ENCODE measurements at regions not wholly inside any gene's neighbourhood (a gene's known extent, or its start where the extent isn't known, plus 50 kb on each side); places are given as distances from the start of the nearest gene placed in this dataset.

DNA sequence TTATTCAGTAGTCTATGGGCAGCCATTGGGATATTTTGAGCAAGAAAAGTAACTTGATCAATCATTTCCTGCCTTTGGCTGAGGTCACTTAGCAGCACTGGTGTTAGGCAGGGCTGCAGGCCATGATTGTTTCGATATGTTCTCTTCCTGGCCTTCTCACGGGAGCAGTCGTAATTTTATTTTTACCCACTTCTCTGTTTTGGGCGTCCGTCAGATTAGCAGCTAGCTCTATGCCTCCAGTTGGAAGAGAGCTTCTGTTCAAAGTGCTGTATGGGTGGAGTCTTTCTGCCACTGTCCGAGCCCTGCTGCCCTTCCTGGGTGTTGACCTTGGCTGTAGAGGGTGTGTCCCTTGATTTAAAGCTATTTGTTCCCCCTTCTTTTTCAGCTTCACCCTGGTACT, 123.4 kb upstream of the ROPN1 start:
- no peak for TF ChIP-seq ZNF274 (IDR thresholded peaks at IDR 0.05; ENCODE audit: low read depth, low read length)
- no peak for TF ChIP-seq SUZ12 (IDR thresholded peaks at IDR 0.05; ENCODE audit: extremely low read depth, insufficient read depth, insufficient read length)
- TF ChIP-seq YY1 (IDR thresholded peaks at IDR 0.05; ENCODE audit: insufficient read depth, insufficient read length), result no peak
- no peak for DNase-seq (ENCODE audit: low read depth, low spot score)
- H3K9me3 ChIP-seq (ENCODE audit: insufficient read depth, low read length), result no peaks in the 10 kb centered on the region
- no peak overlapping the region for H3K9ac ChIP-seq (ENCODE audit: insufficient read length, low read depth)
- H3K4me3 ChIP-seq (ENCODE audit: insufficient read length, low read depth), result no peak overlapping the region
- H3K27me3 ChIP-seq (ENCODE audit: insufficient read depth, insufficient read length), result no peaks in the 10 kb centered on the region
- H3K36me3 ChIP-seq (ENCODE audit: insufficient read depth, insufficient read length, low read length), result no peaks in the 10 kb centered on the region
- H3K4me1 ChIP-seq (ENCODE audit: insufficient read depth, insufficient read length), result peaks cover 4% of the 10 kb centered on the region

DNA sequence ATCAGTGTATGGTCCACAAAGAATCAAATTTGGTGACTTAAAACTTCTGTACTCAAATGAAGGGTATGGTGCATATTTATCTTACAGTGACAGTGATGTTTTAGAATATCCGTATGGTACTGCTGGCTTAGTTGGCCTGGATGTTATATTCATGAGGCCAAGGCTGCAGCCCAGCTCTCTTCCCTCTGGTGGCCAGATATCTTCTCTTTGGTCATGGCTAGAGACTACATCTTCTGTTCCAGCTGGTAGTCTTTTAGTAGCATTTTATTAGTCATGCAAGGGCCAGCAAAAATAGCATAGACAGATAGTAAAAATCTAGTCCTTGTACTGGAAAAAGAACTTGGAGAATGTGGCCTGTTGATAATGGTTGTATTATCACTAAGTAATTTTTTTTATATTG, 124.0 kb upstream of the ROPN1 start:
- H3K9me3 ChIP-seq (ENCODE audit: insufficient read depth, low read length), result no peaks in the 10 kb centered on the region
- H3K36me3 ChIP-seq (ENCODE audit: insufficient read depth, insufficient read length, low read length), result no peaks in the 10 kb centered on the region
- H3K4me3 ChIP-seq (ENCODE audit: insufficient read length, low read depth), result no peak overlapping the region
- peaks cover 4% of the 10 kb centered on the region for H3K4me1 ChIP-seq (ENCODE audit: insufficient read depth, insufficient read length)
- TF ChIP-seq YY1 (IDR thresholded peaks at IDR 0.05; ENCODE audit: insufficient read depth, insufficient read length), result no peak
- TF ChIP-seq ZNF274 (IDR thresholded peaks at IDR 0.05; ENCODE audit: low read depth, low read length), result no peak
- no peak for TF ChIP-seq SUZ12 (IDR thresholded peaks at IDR 0.05; ENCODE audit: extremely low read depth, insufficient read depth, insufficient read length)
- DNase-seq (ENCODE audit: low read depth, low spot score), result no peak
- H3K27me3 ChIP-seq (ENCODE audit: insufficient read depth, insufficient read length), result no peaks in the 10 kb centered on the region
- H3K9ac ChIP-seq (ENCODE audit: insufficient read length, low read depth), result no peak overlapping the region

DNA sequence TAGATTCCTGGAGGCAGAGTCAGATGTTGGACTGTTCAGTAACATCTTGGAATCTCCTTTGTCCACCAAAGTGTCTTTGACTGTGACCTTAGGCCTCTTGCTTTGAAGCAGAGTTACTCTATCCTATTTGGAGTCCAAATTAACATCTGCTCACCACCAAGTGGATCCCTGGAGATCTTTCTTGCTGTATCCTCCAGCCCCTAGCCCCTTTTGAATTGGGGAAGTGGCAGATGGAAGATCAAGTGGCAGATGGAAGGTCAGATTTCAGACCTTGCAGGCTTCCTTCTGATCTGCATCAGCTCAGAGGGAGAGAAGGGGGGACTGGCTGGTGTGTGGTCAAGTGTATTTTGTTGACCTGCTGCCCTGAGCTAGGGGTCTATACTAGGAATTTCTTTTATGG, 125.0 kb upstream of the ROPN1 start:
- Histone ChIP-seq H3K4me1 (ENCODE audit: insufficient read depth, insufficient read length) (peaks cover 8% of the 10 kb centered on the region), H3K9me3 (ENCODE audit: insufficient read depth, low read length) (no peaks in the 10 kb centered on the region), H3K27me3 (ENCODE audit: insufficient read depth, insufficient read length) (no peaks in the 10 kb centered on the region), H3K4me3 (ENCODE audit: insufficient read length, low read depth) (no peak overlapping the region), H3K9ac (ENCODE audit: insufficient read length, low read depth) (no peak overlapping the region), H3K36me3 (ENCODE audit: insufficient read depth, insufficient read length, low read length) (no peaks in the 10 kb centered on the region)
- no peak for DNase-seq (ENCODE audit: low read depth, low spot score)
- TF ChIP-seq SUZ12 (IDR thresholded peaks at IDR 0.05; ENCODE audit: extremely low read depth, insufficient read depth, insufficient read length) (no peak), YY1 (IDR thresholded peaks at IDR 0.05; ENCODE audit: insufficient read depth, insufficient read length) (no peak), ZNF274 (IDR thresholded peaks at IDR 0.05; ENCODE audit: low read depth, low read length) (no peak)

DNA sequence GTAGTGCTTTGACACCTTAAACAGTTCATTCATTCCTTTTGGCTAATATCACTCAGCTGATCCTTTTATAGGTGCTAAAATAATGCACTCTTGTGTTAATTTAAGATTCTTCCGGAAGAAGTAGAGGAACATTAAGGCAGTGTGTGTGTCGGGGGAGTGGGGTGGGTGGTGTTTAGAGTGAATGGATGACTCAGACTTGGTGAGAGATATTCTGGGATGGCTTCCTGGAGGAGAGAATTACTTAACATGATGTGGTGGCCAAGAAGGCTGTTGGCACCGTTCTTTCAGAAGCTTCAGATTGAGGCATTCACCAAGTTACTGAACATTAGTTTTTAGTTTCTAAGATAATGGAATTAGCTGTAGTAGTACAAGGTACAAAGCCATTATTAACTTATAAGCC, 125.6 kb upstream of the ROPN1 start:
- Histone ChIP-seq H3K9me3 (ENCODE audit: insufficient read depth, low read length) (no peaks in the 10 kb centered on the region), H3K27me3 (ENCODE audit: insufficient read depth, insufficient read length) (no peaks in the 10 kb centered on the region), H3K9ac (ENCODE audit: insufficient read length, low read depth) (no peak overlapping the region), H3K4me1 (ENCODE audit: insufficient read depth, insufficient read length) (peaks cover 8% of the 10 kb centered on the region), H3K4me3 (ENCODE audit: insufficient read length, low read depth) (no peak overlapping the region), H3K36me3 (ENCODE audit: insufficient read depth, insufficient read length, low read length) (no peaks in the 10 kb centered on the region)
- TF ChIP-seq YY1 (IDR thresholded peaks at IDR 0.05; ENCODE audit: insufficient read depth, insufficient read length) (no peak), SUZ12 (IDR thresholded peaks at IDR 0.05; ENCODE audit: extremely low read depth, insufficient read depth, insufficient read length) (no peak), ZNF274 (IDR thresholded peaks at IDR 0.05; ENCODE audit: low read depth, low read length) (no peak)
- no peak for DNase-seq (ENCODE audit: low read depth, low spot score)

DNA sequence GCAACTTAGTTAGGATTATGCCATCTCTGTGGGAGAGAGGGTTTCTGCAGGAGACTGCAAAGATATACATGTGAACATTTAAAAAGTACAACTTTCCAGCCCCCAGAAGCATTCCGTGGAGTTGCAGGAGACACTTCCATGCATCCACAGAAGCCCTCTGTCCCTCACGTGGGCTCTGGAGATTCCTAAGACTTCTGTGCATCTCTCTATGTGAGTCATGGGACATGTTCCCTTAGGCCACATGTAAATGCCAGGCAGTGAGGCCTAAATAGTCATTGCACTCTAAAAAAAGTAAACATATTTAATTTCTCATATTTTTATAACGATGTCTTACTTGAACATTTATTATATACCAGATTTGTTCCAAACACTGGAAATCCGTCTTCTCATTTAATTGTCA, 126.5 kb upstream of the ROPN1 start:
- Histone ChIP-seq H3K27me3 (ENCODE audit: insufficient read depth, insufficient read length) (no peaks in the 10 kb centered on the region), H3K4me3 (ENCODE audit: insufficient read length, low read depth) (no peak overlapping the region), H3K9ac (ENCODE audit: insufficient read length, low read depth) (no peak overlapping the region), H3K4me1 (ENCODE audit: insufficient read depth, insufficient read length) (peaks cover 8% of the 10 kb centered on the region), H3K9me3 (ENCODE audit: insufficient read depth, low read length) (no peaks in the 10 kb centered on the region), H3K36me3 (ENCODE audit: insufficient read depth, insufficient read length, low read length) (no peaks in the 10 kb centered on the region)
- TF ChIP-seq SUZ12 (IDR thresholded peaks at IDR 0.05; ENCODE audit: extremely low read depth, insufficient read depth, insufficient read length) (no peak), YY1 (IDR thresholded peaks at IDR 0.05; ENCODE audit: insufficient read depth, insufficient read length) (no peak), ZNF274 (IDR thresholded peaks at IDR 0.05; ENCODE audit: low read depth, low read length) (no peak)
- DNase-seq (ENCODE audit: low read depth, low spot score), result no peak

DNA sequence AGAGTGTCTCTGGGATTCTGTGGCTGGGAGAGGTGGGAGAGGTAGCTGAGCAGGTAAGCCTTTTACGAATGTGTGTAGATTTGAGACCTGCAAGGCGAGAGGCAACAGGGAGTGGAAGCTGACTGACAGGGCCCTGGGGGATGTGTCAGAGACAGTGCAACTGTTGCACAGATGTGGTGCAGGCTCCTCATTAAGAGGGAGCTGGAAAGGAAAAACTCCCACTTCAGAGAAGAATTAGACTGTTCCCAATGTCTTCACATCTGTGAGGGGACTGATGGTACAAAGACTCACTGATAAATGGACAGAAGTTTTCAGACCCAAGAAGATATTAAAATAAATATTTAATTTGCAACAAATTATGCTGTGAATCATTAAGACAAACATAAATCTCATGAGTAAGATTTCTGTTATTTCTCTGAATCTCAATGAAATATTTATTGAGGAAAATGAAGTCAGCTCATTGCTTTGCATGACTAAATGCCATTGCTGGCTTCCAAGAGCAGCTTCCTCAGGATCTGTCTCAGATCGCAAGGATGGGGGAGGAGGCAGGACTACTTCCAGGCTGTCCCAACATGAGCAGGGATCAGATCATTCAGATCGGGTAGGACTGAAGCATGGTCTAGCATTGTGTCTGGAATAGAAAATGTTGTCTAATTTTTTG, 127.3 kb upstream of the ROPN1 start:
- no peaks in the 10 kb centered on the region for H3K27me3 ChIP-seq (ENCODE audit: insufficient read depth, insufficient read length)
- H3K9me3 ChIP-seq (ENCODE audit: insufficient read depth, low read length), result no peaks in the 10 kb centered on the region
- peaks cover 8% of the 10 kb centered on the region for H3K4me1 ChIP-seq (ENCODE audit: insufficient read depth, insufficient read length)
- DNase-seq (ENCODE audit: low read depth, low spot score), result no peak
- no peak overlapping the region for H3K4me3 ChIP-seq (ENCODE audit: insufficient read length, low read depth)
- no peaks in the 10 kb centered on the region for H3K36me3 ChIP-seq (ENCODE audit: insufficient read depth, insufficient read length, low read length)
- no peak overlapping the region for H3K9ac ChIP-seq (ENCODE audit: insufficient read length, low read depth)
- TF ChIP-seq SUZ12 (IDR thresholded peaks at IDR 0.05; ENCODE audit: extremely low read depth, insufficient read depth, insufficient read length), result no peak
- TF ChIP-seq ZNF274 (IDR thresholded peaks at IDR 0.05; ENCODE audit: low read depth, low read length), result no peak
- TF ChIP-seq YY1 (IDR thresholded peaks at IDR 0.05; ENCODE audit: insufficient read depth, insufficient read length), result no peak

DNA sequence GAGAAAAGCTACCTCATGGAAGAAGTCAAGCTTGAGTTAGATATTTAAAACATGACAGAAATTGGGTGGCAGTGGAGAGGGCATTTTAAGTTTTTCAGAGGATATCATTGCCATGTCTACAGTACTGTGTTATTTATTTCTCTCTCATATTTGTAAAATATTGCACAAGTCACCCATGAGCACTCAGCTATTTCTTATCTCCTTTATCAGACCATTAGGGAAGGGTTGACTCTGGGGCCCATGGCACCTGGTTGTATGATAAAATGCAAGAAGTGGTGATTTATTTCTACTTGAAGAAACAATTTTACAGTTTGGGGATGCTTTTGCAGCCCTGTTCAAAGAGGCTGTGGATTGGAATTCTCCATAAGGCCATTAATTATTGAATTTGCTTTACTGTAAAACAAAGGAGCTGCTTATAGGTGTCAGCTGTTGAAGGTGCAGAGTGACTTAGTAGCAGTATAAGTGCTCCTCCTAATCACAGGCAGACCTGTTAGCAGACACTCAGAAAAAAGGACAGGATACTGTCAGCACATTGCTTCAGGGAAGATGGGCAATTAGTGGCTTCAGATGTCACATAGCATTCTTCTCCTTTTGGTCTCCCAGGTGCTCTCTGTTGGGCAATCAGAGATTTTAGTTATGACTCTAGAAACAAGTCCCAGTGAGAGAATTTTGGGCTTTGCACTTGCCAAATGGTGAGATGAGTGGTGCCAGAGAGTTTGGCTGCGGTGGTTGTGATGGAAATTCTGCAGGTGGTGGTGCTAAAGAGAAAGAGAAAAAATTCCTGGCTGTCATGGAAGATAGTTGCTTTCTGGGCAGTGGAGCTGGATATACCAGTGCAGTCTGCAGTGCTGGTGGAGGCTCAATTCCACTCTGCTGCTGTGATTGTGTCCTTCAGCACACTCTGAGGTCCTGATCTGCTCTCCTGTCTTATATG, 129.7 kb upstream of the ROPN1 start:
- TF ChIP-seq ZNF274 (IDR thresholded peaks at IDR 0.05; ENCODE audit: low read depth, low read length), result no peak
- no peak for TF ChIP-seq SUZ12 (IDR thresholded peaks at IDR 0.05; ENCODE audit: extremely low read depth, insufficient read depth, insufficient read length)
- no peak for TF ChIP-seq YY1 (IDR thresholded peaks at IDR 0.05; ENCODE audit: insufficient read depth, insufficient read length)
- Histone ChIP-seq H3K9ac (ENCODE audit: insufficient read length, low read depth) (no peak overlapping the region), H3K9me3 (ENCODE audit: insufficient read depth, low read length) (no peaks in the 10 kb centered on the region), H3K4me1 (ENCODE audit: insufficient read depth, insufficient read length) (peaks cover 8% of the 10 kb centered on the region), H3K4me3 (ENCODE audit: insufficient read length, low read depth) (no peak overlapping the region), H3K36me3 (ENCODE audit: insufficient read depth, insufficient read length, low read length) (no peaks in the 10 kb centered on the region), H3K27me3 (ENCODE audit: insufficient read depth, insufficient read length) (no peaks in the 10 kb centered on the region)
- DNase-seq (ENCODE audit: low read depth, low spot score), result no peak
